GM21423 (cell line): ENCODE measurements at regions not wholly inside any gene's neighbourhood (a gene's known extent, or its start where the extent isn't known, plus 50 kb on each side); places are given as distances from the start of the nearest gene placed in this dataset.

ENCODE experiments used
- ATAC-seq: cut with Tn5 transposase; IDR thresholded peaks from one replicate; pipeline ENCODE4 v1.9.1; 2021; ENCODE audit warnings: mild to moderate bottlenecking, moderate library complexity; ENCODE audit not compliant: unreplicated experiment

- ATAC-seq: no peak
These were observed 115.8 kb upstream of the SORCS1 start for GRCh38 chr10:107280293-107280692.

- no peak for ATAC-seq
These were observed 113.1 kb upstream of the SORCS1 start for GRCh38 chr10:107277591-107277990.

- ATAC-seq: no peak
These were observed 111.3 kb upstream of the SORCS1 start for GRCh38 chr10:107275806-107276205.

GRCh38 chr10:107269626-107270025 lies 105.1 kb upstream of the SORCS1 start:
- ATAC-seq: no peak

GRCh38 chr10:107264742-107265141 lies 100.2 kb upstream of the SORCS1 start:
- ATAC-seq: no peak

GRCh38 chr10:107244122-107244521 lies 79.6 kb upstream of the SORCS1 start:
- ATAC-seq: no peak

GRCh38 chr10:107238275-107238674 lies 73.8 kb upstream of the SORCS1 start:
- no peak for ATAC-seq

GRCh38 chr10:107232013-107232412 lies 67.5 kb upstream of the SORCS1 start:
- ATAC-seq: no peak

- ATAC-seq: no peak
These were observed 66.4 kb upstream of the SORCS1 start for GRCh38 chr10:107230887-107231286.

- ATAC-seq: no peak
These were observed 51.2 kb upstream of the SORCS1 start for GRCh38 chr10:107215681-107216080.
